ENCODE measurements at regions not wholly inside any gene's neighbourhood (a gene's known extent, or its start where the extent isn't known, plus 50 kb on each side); places are given as distances from the start of the nearest gene placed in this dataset.

- ChIA-PET CTCF (no interaction called here), POLR2A (no interaction called here)
- no peaks in the 10 kb centered on the region for H3K36me3 Mint-ChIP-seq (ENCODE audit: low read depth)
- no peak for TF ChIP-seq CTCF (IDR thresholded peaks at IDR 0.05)
- ATAC-seq, result no peak
- H3K27me3 Mint-ChIP-seq, result peaks cover 3% of the 10 kb centered on the region
- no peak overlapping the region for H3K27ac Mint-ChIP-seq
- intact Hi-C loops (cut with micrococcal nuclease), result no loop called here
- peaks cover 22% of the 10 kb centered on the region for H3K4me1 Mint-ChIP-seq (ENCODE audit: low read depth)
- DNase-seq, result no peak
- no peak overlapping the region for H3K4me3 Mint-ChIP-seq
- no peaks in the 10 kb centered on the region for H3K9me3 Mint-ChIP-seq
Observed at GRCh38 chr22:45061332-45061731, 51.5 kb upstream of the PHF21B start.

- peak overlapping the region; percentile 64 for H3K27ac Mint-ChIP-seq
- H3K4me3 Mint-ChIP-seq, result no peak overlapping the region
- peaks cover 3% of the 10 kb centered on the region for H3K27me3 Mint-ChIP-seq
- ATAC-seq (peak; percentile 92), DNase-seq (peak; percentile 87)
- peaks cover 13% of the 10 kb centered on the region for H3K4me1 Mint-ChIP-seq (ENCODE audit: low read depth)
- TF ChIP-seq CTCF (IDR thresholded peaks at IDR 0.05), result no peak
- H3K9me3 Mint-ChIP-seq, result no peaks in the 10 kb centered on the region
- ChIA-PET POLR2A (no interaction called here), CTCF (interaction anchor here (1.3 to 1.5 kb wide), 2 partner anchors 31 to 89 kb away, joined by 3 to 4 read pairs; no protein-coding TSS in a partner anchor)
- intact Hi-C loops (cut with micrococcal nuclease), result no loop called here
- no peaks in the 10 kb centered on the region for H3K36me3 Mint-ChIP-seq (ENCODE audit: low read depth)
Observed at GRCh38 chr22:45064313-45065278, 54.8 kb upstream of the PHF21B start.

- intact Hi-C loops (cut with micrococcal nuclease), result no loop called here
- Mint-ChIP-seq H3K4me1 (ENCODE audit: low read depth) (peaks cover 18% of the 10 kb centered on the region), H3K27me3 (peaks cover 3% of the 10 kb centered on the region), H3K9me3 (no peaks in the 10 kb centered on the region), H3K36me3 (ENCODE audit: low read depth) (no peaks in the 10 kb centered on the region), H3K4me3 (no peak overlapping the region), H3K27ac (no peak overlapping the region)
- no peak for DNase-seq
- ATAC-seq, result no peak
- ChIA-PET CTCF (interaction anchor here (1.5 kb wide), 1 partner anchor 90 kb away, joined by 3 read pairs; no protein-coding TSS in a partner anchor), POLR2A (no interaction called here)
- no peak for TF ChIP-seq CTCF (IDR thresholded peaks at IDR 0.05)
Observed at GRCh38 chr22:45065726-45066125, 55.9 kb upstream of the PHF21B start.

GRCh38 chr22:45067731-45068130 is 57.9 kb upstream of the PHF21B start:
- CTCF ChIA-PET, result no interaction called here
- Mint-ChIP-seq H3K4me3 (no peak overlapping the region), H3K4me1 (ENCODE audit: low read depth) (peaks cover 18% of the 10 kb centered on the region), H3K9me3 (no peaks in the 10 kb centered on the region), H3K27ac (no peak overlapping the region), H3K36me3 (ENCODE audit: low read depth) (no peaks in the 10 kb centered on the region), H3K27me3 (peaks cover 15% of the 10 kb centered on the region)
- intact Hi-C loops (cut with micrococcal nuclease), result no loop called here
- no peak for TF ChIP-seq CTCF (IDR thresholded peaks at IDR 0.05)
- DNase-seq, result no peak
- no peak for ATAC-seq
- POLR2A ChIA-PET, result no interaction called here

GRCh38 chr22:45069925-45070324 is 60.1 kb upstream of the PHF21B start:
- no peaks in the 10 kb centered on the region for H3K36me3 Mint-ChIP-seq (ENCODE audit: low read depth)
- no peak for TF ChIP-seq CTCF (IDR thresholded peaks at IDR 0.05)
- DNase-seq, result peak; percentile 71

More at GRCh38 chr22:45069925-45070324, 60.1 kb upstream of the PHF21B start:
- ChIA-PET CTCF (no interaction called here), POLR2A (no interaction called here)
- peak; percentile 90 for ATAC-seq
- peaks cover 23% of the 10 kb centered on the region for H3K27me3 Mint-ChIP-seq
- H3K4me3 Mint-ChIP-seq, result no peak overlapping the region
- H3K27ac Mint-ChIP-seq, result no peak overlapping the region
- H3K9me3 Mint-ChIP-seq, result no peaks in the 10 kb centered on the region
- H3K4me1 Mint-ChIP-seq (ENCODE audit: low read depth), result peaks cover 7% of the 10 kb centered on the region
- intact Hi-C loops (cut with micrococcal nuclease), result no loop called here

Measured in activated CD8-positive, alpha-beta T cell treated with anti-CD3 and anti-CD28 coated beads for 36 hours (primary cell).